HUES48 (cell line): ENCODE measurements at regions not wholly inside any gene's neighbourhood (a gene's known extent, or its start where the extent isn't known, plus 50 kb on each side); places are given as distances from the start of the nearest gene placed in this dataset.
"Not testable (repeated sequence)": the region's sequence is repeated elsewhere in the genome, so short reads cannot be mapped to it uniquely, and the experiment has no call there.

Source experiments
- H3K27ac ChIP-seq: one replicate; pipeline ENCODE4 v1.7.0; 2013; ENCODE audit warnings: low read depth, low read length, inconsistent platforms
- H3K27me3 ChIP-seq: 2 replicates; pipeline ENCODE4 v1.6.1; 2013; ENCODE audit warnings: mild to moderate bottlenecking, low read length; ENCODE audit not compliant: control insufficient read depth, insufficient read depth
- H3K36me3 ChIP-seq: 2 replicates; pipeline ENCODE4 v1.6.1; 2013; ENCODE audit warnings: low read length; ENCODE audit not compliant: control insufficient read depth, insufficient read depth
- H3K4me1 ChIP-seq: 2 replicates; pipeline ENCODE4 v1.6.1; 2013; ENCODE audit warnings: mild to moderate bottlenecking, low read length; ENCODE audit not compliant: control insufficient read depth, insufficient read depth
- H3K4me3 ChIP-seq: 2 replicates; pipeline ENCODE4 v1.5.1; 2013; ENCODE audit warnings: mild to moderate bottlenecking, low read depth, low read length
- H3K9ac ChIP-seq: 2 replicates; pipeline ENCODE4 v1.6.1; 2013; ENCODE audit warnings: mild to moderate bottlenecking, low read depth, low read length, moderate library complexity
- H3K9me3 ChIP-seq: 2 replicates; pipeline ENCODE4 v1.6.1; 2013; ENCODE audit warnings: low read length; ENCODE audit not compliant: control insufficient read depth, insufficient read depth

GRCh38 chr7:131636092-131636491 lies 79.7 kb upstream of the PODXL start:
- H3K27ac ChIP-seq = no peak overlapping the region
- H3K9ac ChIP-seq = no peak overlapping the region
- H3K9me3 ChIP-seq = no peaks in the 10 kb centered on the region
- no peak overlapping the region for H3K4me3 ChIP-seq
- no peaks in the 10 kb centered on the region for H3K27me3 ChIP-seq
- no peaks in the 10 kb centered on the region for H3K36me3 ChIP-seq
- H3K4me1 ChIP-seq = peaks cover 19% of the 10 kb centered on the region

- not testable (repeated sequence) for H3K4me3 ChIP-seq, H3K27ac ChIP-seq, H3K9ac ChIP-seq, H3K9me3 ChIP-seq, H3K36me3 ChIP-seq, H3K27me3 ChIP-seq
- peaks cover 17% of the 10 kb centered on the region for H3K4me1 ChIP-seq
Observed at GRCh38 chr7:131634197-131634596, 77.8 kb upstream of the PODXL start.

GRCh38 chr7:131633342-131633843 lies 77.0 kb upstream of the PODXL start:
- Histone ChIP-seq H3K4me3 (no peak overlapping the region), H3K4me1 (peaks cover 9% of the 10 kb centered on the region)

GRCh38 chr7:131630427-131630826 lies 74.0 kb upstream of the PODXL start:
- Histone ChIP-seq H3K4me1 (peaks cover 12% of the 10 kb centered on the region), H3K27ac (no peak overlapping the region)

More at GRCh38 chr7:131633342-131633843, 77.0 kb upstream of the PODXL start:
- H3K27me3 ChIP-seq = peaks cover 4% of the 10 kb centered on the region; the same call in 1 of the 2 replicates
- no peak overlapping the region for H3K27ac ChIP-seq
- no peaks in the 10 kb centered on the region for H3K9me3 ChIP-seq
- no peaks in the 10 kb centered on the region for H3K36me3 ChIP-seq
- H3K9ac ChIP-seq = no peak overlapping the region

GRCh38 chr7:131629217-131629882 lies 72.9 kb upstream of the PODXL start:
- Histone ChIP-seq H3K36me3 (no peaks in the 10 kb centered on the region), H3K27ac (no peak overlapping the region), H3K4me1 (peaks cover 17% of the 10 kb centered on the region), H3K4me3 (no peak overlapping the region), H3K9ac (no peak overlapping the region), H3K9me3 (no peaks in the 10 kb centered on the region), H3K27me3 (peaks cover 4% of the 10 kb centered on the region; the same call in 1 of the 2 replicates)

More at GRCh38 chr7:131630427-131630826, 74.0 kb upstream of the PODXL start:
- Histone ChIP-seq H3K4me3 (no peak overlapping the region), H3K9me3 (no peaks in the 10 kb centered on the region), H3K36me3 (no peaks in the 10 kb centered on the region), H3K27me3 (peaks cover 4% of the 10 kb centered on the region; the same call in 1 of the 2 replicates), H3K9ac (no peak overlapping the region)

GRCh38 chr7:131628634-131629033 lies 72.2 kb upstream of the PODXL start:
- peaks cover 4% of the 10 kb centered on the region; the same call in 1 of the 2 replicates for H3K27me3 ChIP-seq
- H3K27ac ChIP-seq = no peak overlapping the region
- H3K9ac ChIP-seq = no peak overlapping the region
- no peak overlapping the region for H3K4me3 ChIP-seq
- H3K36me3 ChIP-seq = no peaks in the 10 kb centered on the region
- peaks cover 19% of the 10 kb centered on the region for H3K4me1 ChIP-seq
- H3K9me3 ChIP-seq = no peaks in the 10 kb centered on the region

- no peak overlapping the region for H3K9ac ChIP-seq
- H3K4me1 ChIP-seq = peaks cover 19% of the 10 kb centered on the region
Observed at GRCh38 chr7:131627735-131628190, 71.3 kb upstream of the PODXL start.

GRCh38 chr7:131626643-131627042 lies 70.2 kb upstream of the PODXL start:
- Histone ChIP-seq H3K36me3 (no peaks in the 10 kb centered on the region), H3K27me3 (peaks cover 4% of the 10 kb centered on the region; the same call in 1 of the 2 replicates), H3K4me3 (no peak overlapping the region), H3K9ac (no peak overlapping the region), H3K27ac (peak overlapping the region; percentile 85), H3K9me3 (no peaks in the 10 kb centered on the region), H3K4me1 (peaks cover 21% of the 10 kb centered on the region)

More at GRCh38 chr7:131627735-131628190, 71.3 kb upstream of the PODXL start:
- H3K27ac ChIP-seq = no peak overlapping the region
- no peak overlapping the region for H3K4me3 ChIP-seq
- H3K27me3 ChIP-seq = peaks cover 4% of the 10 kb centered on the region; the same call in 1 of the 2 replicates
- H3K36me3 ChIP-seq = no peaks in the 10 kb centered on the region
- H3K9me3 ChIP-seq = no peaks in the 10 kb centered on the region

GRCh38 chr7:131625817-131626372 lies 69.5 kb upstream of the PODXL start:
- Histone ChIP-seq H3K27ac (peak overlapping the region; percentile 85), H3K9ac (no peak overlapping the region), H3K4me1 (peaks cover 22% of the 10 kb centered on the region), H3K9me3 (no peaks in the 10 kb centered on the region), H3K4me3 (no peak overlapping the region), H3K36me3 (no peaks in the 10 kb centered on the region), H3K27me3 (peaks cover 4% of the 10 kb centered on the region; the same call in 1 of the 2 replicates)

- not testable (repeated sequence) for H3K9ac ChIP-seq, H3K4me3 ChIP-seq, H3K36me3 ChIP-seq, H3K9me3 ChIP-seq, H3K27me3 ChIP-seq
- Histone ChIP-seq H3K27ac (peak overlapping the region; percentile 85), H3K4me1 (peaks cover 27% of the 10 kb centered on the region)
Observed at GRCh38 chr7:131625345-131625744, 68.9 kb upstream of the PODXL start.

GRCh38 chr7:131624536-131624935 lies 68.1 kb upstream of the PODXL start:
- H3K9me3 ChIP-seq = no peaks in the 10 kb centered on the region
- no peak overlapping the region for H3K4me3 ChIP-seq
- H3K27ac ChIP-seq = no peak overlapping the region
- no peak overlapping the region for H3K9ac ChIP-seq
- H3K4me1 ChIP-seq = peaks cover 30% of the 10 kb centered on the region
- H3K27me3 ChIP-seq = no peaks in the 10 kb centered on the region
- H3K36me3 ChIP-seq = no peaks in the 10 kb centered on the region
